HCT116 (cell line): ENCODE measurements at regions not wholly inside any gene's neighbourhood (a gene's known extent, or its start where the extent isn't known, plus 50 kb on each side); places are given as distances from the start of the nearest gene placed in this dataset.

Experiments
- ATAC-seq: fragments of 200-7000 bp; cut with Tn5 transposase; 2 replicates; pipeline ENCODE4 v1.9.1; 2020; ENCODE audit warnings: mild to moderate bottlenecking, moderate library complexity
- BruUV-seq: library from RNA; stranded (reverse); fragments of 400-500 nt; replicated peaks from 2 replicates; lab custom pipeline; 2021; lab: Mats Ljungman, UMichigan
- CTCF ChIA-PET: fragments of 300-600 bp; sonication (Branson Sonifier 250); formaldehyde crosslinking; loops from one replicate; lab custom pipeline; 2021; ENCODE audit warnings: antibody characterized with exemption; lab: Charles Lee
- POLR2A ChIA-PET: fragments of 300-600, 350-600 bp; sonication (Branson Sonifier 250); formaldehyde crosslinking; loops from one replicate; lab custom pipeline; 2021; ENCODE audit warnings: antibody characterized with exemption; lab: Charles Lee
- RAD21 ChIA-PET, 2 experiments: fragments of 300-600 bp; sonication (Branson Sonifier 250); formaldehyde crosslinking; loops; one replicate each; lab custom pipeline; 2023; ENCODE audit warnings: low total read pairs in 2 of 2; ENCODE audit not compliant: uncharacterized antibody in 2 of 2, unreplicated experiment in 2 of 2, low non-redundant PET in 1 of 2; lab: Charles Lee
- DNase-seq: peaks from one replicate; pipeline ENCODE4 v3.0.0-alpha.2; 2010; ENCODE audit warnings: low read depth, low spot score
- H2AFZ ChIP-seq: fragments of 200-600 bp; shearing (Covaris generic), sonication (generic); 2 replicates; pipeline ENCODE4 v1.6.1; 2017; ENCODE audit warnings: low read depth, mixed run types, mixed read lengths, antibody characterized with exemption, low read length; ENCODE audit not compliant: poor library complexity, severe bottlenecking
- H3K27ac ChIP-seq: 2 replicates; pipeline ENCODE4 v1.5.1; 2012; ENCODE audit warnings: low read depth, low read length
- H3K27me3 ChIP-seq: fragments of 200-600 bp; sonication (generic); 2 replicates; pipeline ENCODE4 v1.6.1; 2016; ENCODE audit warnings: mixed run types, low read length, mixed read lengths; ENCODE audit not compliant: insufficient read depth
- H3K36me3 ChIP-seq, 2 experiments: fragments of 200-500 bp in 1 of 2; fragments of 200-600 bp in 1 of 2; sonication (Bioruptor generic) in 1 of 2; sonication (generic) in 1 of 2; 2 replicates each; pipeline versions ENCODE4 v1.5.1 to v1.6.1; 2014 to 2016; ENCODE audit warnings: low read length in 2 of 2, inconsistent platforms in 1 of 2, mixed read lengths in 1 of 2, mixed run types in 1 of 2; ENCODE audit not compliant: insufficient read depth in 2 of 2, control insufficient read depth in 1 of 2
- H3K4me1 ChIP-seq, 2 experiments: fragments of 200-600 bp in 1 of 2; sonication (generic) in 1 of 2; 2 replicates each; pipeline versions ENCODE4 v1.5.1 to v1.6.1; 2012 to 2017; ENCODE audit warnings: low read length in 2 of 2, inconsistent platforms in 1 of 2, mild to moderate bottlenecking in 1 of 2, mixed read lengths in 1 of 2, mixed run types in 1 of 2, moderate library complexity in 1 of 2; ENCODE audit not compliant: insufficient read depth in 2 of 2, control insufficient read depth in 1 of 2
- H3K4me2 ChIP-seq: fragments of 200-600 bp; sonication (generic); 2 replicates; pipeline ENCODE4 v1.6.1; 2017; ENCODE audit warnings: mixed run types, low read length, mixed read lengths
- H3K4me3 ChIP-seq, 2 experiments: fragments of 200-600 bp in 1 of 2; sonication (generic) in 1 of 2; replicated peaks in 1 of 2; 2 replicates each; pipeline ENCODE4 v1.5.1; 2011 to 2016; ENCODE audit warnings: low read length in 2 of 2, control low read depth in 1 of 2, low read depth in 1 of 2, mild to moderate bottlenecking in 1 of 2, mixed read lengths in 1 of 2, mixed run types in 1 of 2
- H3K79me2 ChIP-seq: fragments of 200-600 bp; sonication (generic); 2 replicates; pipeline ENCODE4 v1.6.1; 2017; ENCODE audit warnings: mild to moderate bottlenecking, mixed run types, low read length, moderate library complexity, mixed read lengths; ENCODE audit not compliant: insufficient read depth
- H3K9ac ChIP-seq: fragments of 200-600 bp; sonication (generic); 2 replicates; pipeline ENCODE4 v1.6.1; 2016; ENCODE audit warnings: low read length, mixed read lengths
- H3K9me2 ChIP-seq: fragments of 200-600 bp; sonication (generic), shearing (Covaris generic); 2 replicates; pipeline ENCODE4 v1.6.1; 2017; ENCODE audit warnings: mixed run types, mild to moderate bottlenecking, moderate library complexity; ENCODE audit not compliant: insufficient read depth
- H3K9me3 ChIP-seq, 2 experiments: fragments of 200-500 bp in 1 of 2; fragments of 200-600 bp in 1 of 2; sonication (Bioruptor generic) in 1 of 2; sonication (generic) in 1 of 2; 2 replicates each; pipeline ENCODE4 v1.6.1; 2014 to 2017; ENCODE audit warnings: low read length in 2 of 2, mixed read lengths in 2 of 2, inconsistent platforms in 1 of 2, low read depth in 1 of 2, mild to moderate bottlenecking in 1 of 2, mixed run types in 1 of 2, moderate library complexity in 1 of 2; ENCODE audit not compliant: control insufficient read depth in 1 of 2, insufficient read depth in 1 of 2
- H4K20me1 ChIP-seq: fragments of 200-600 bp; sonication (generic), shearing (Covaris generic); 2 replicates; pipeline ENCODE4 v1.6.1; 2017; ENCODE audit warnings: mixed run types, mild to moderate bottlenecking, moderate library complexity; ENCODE audit not compliant: insufficient read depth
- POLR2A ChIP-seq: IDR thresholded peaks from 2 replicates; pipeline ENCODE4 v1.7.0; 2011; ENCODE audit warnings: borderline replicate concordance; ENCODE audit not compliant: insufficient read depth, insufficient read length; ENCODE audit errors: extremely low read depth
- SRF ChIP-seq: IDR thresholded peaks from 2 replicates; pipeline ENCODE4 v1.6.1; 2012; ENCODE audit warnings: low read depth
- intact Hi-C: fragments of 100-400 bp; cut with micrococcal nuclease; formaldehyde crosslinking; loops from 2 replicates; pipeline ENCODE4 v1.10.0; 2022
- TF ChIP-seq, protein P1 (sequence below): IDR thresholded peaks from 2 replicates; pipeline ENCODE4 v1.6.1; 2012; ENCODE audit warnings: low read depth
- TF ChIP-seq, protein P2 (sequence below): IDR thresholded peaks from 2 replicates; pipeline ENCODE4 v1.6.1; 2011; ENCODE audit warnings: mild to moderate bottlenecking, low read length, moderate library complexity; ENCODE audit not compliant: insufficient replicate concordance; ENCODE audit errors: extremely low read depth

DNA sequence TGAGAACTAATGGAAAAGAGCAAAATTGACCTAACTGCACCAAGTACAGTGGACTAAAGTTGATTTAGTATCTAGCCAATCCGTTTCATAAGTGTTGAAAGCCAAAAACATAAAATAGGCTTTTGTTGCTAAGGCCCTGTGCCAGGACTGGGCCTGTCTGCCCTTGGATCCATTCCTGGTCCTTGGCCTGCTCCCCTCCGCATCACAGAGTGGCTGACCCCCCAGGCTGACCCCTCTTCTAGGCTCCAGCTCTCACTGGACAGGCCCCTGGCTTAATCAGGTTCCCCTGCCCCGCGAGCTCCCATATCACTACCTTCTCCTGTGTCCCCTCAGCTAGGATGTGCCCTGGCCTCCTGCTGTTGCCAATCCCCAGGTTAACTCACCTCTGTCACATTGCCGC is 313.6 kb upstream of the MYOCD start:
- Histone ChIP-seq H3K27ac (no peak overlapping the region), H3K9me3 (no peaks in the 10 kb centered on the region), H3K27me3 (no peaks in the 10 kb centered on the region), H3K36me3 (no peaks in the 10 kb centered on the region), H2AFZ (no peak overlapping the region), H3K4me3 (no peak overlapping the region), H4K20me1 (no peaks in the 10 kb centered on the region)
- RAD21 ChIA-PET = no interaction called here
- DNase-seq (no peak), ATAC-seq (no peak)
- intact Hi-C loops = no loop called here
- no peak for TF ChIP-seq SRF
- TF ChIP-seq POLR2A = no peak
- TF ChIP-seq, protein P1, sequence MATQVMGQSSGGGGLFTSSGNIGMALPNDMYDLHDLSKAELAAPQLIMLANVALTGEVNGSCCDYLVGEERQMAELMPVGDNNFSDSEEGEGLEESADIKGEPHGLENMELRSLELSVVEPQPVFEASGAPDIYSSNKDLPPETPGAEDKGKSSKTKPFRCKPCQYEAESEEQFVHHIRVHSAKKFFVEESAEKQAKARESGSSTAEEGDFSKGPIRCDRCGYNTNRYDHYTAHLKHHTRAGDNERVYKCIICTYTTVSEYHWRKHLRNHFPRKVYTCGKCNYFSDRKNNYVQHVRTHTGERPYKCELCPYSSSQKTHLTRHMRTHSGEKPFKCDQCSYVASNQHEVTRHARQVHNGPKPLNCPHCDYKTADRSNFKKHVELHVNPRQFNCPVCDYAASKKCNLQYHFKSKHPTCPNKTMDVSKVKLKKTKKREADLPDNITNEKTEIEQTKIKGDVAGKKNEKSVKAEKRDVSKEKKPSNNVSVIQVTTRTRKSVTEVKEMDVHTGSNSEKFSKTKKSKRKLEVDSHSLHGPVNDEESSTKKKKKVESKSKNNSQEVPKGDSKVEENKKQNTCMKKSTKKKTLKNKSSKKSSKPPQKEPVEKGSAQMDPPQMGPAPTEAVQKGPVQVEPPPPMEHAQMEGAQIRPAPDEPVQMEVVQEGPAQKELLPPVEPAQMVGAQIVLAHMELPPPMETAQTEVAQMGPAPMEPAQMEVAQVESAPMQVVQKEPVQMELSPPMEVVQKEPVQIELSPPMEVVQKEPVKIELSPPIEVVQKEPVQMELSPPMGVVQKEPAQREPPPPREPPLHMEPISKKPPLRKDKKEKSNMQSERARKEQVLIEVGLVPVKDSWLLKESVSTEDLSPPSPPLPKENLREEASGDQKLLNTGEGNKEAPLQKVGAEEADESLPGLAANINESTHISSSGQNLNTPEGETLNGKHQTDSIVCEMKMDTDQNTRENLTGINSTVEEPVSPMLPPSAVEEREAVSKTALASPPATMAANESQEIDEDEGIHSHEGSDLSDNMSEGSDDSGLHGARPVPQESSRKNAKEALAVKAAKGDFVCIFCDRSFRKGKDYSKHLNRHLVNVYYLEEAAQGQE = no peak
- TF ChIP-seq, protein P2, sequence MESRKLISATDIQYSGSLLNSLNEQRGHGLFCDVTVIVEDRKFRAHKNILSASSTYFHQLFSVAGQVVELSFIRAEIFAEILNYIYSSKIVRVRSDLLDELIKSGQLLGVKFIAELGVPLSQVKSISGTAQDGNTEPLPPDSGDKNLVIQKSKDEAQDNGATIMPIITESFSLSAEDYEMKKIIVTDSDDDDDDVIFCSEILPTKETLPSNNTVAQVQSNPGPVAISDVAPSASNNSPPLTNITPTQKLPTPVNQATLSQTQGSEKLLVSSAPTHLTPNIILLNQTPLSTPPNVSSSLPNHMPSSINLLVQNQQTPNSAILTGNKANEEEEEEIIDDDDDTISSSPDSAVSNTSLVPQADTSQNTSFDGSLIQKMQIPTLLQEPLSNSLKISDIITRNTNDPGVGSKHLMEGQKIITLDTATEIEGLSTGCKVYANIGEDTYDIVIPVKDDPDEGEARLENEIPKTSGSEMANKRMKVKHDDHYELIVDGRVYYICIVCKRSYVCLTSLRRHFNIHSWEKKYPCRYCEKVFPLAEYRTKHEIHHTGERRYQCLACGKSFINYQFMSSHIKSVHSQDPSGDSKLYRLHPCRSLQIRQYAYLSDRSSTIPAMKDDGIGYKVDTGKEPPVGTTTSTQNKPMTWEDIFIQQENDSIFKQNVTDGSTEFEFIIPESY = no peak
- TF ChIP-seq, all 23 proteins: peak for 0
- ChIA-PET CTCF (no interaction called here), POLR2A (no interaction called here)
- H3K9me2 ChIP-seq = no peaks in the 10 kb centered on the region
- BruUV-seq = no TSS peak
- no peak overlapping the region for H3K9ac ChIP-seq
- no peaks in the 10 kb centered on the region for H3K4me1 ChIP-seq
- no peaks in the 10 kb centered on the region for H3K79me2 ChIP-seq
- H3K4me2 ChIP-seq = no peak overlapping the region
